Stimulated activated naive CD4-positive, alpha-beta T cell (primary cell): ENCODE measurements at regions not wholly inside any gene's neighbourhood (a gene's known extent, or its start where the extent isn't known, plus 50 kb on each side); places are given as distances from the start of the nearest gene placed in this dataset.
"Not testable (repeated sequence)": the region's sequence is repeated elsewhere in the genome, so short reads cannot be mapped to it uniquely, and the experiment has no call there.

Source experiments
- DNase-seq, 6 experiments: peaks; one replicate each; lab custom pipeline; 2025; lab: John Stamatoyannopoulos, UW

GRCh38 chr17:70278844-70279462 lies 109.6 kb downstream of the KCNJ2 start:
- no peak for DNase-seq

- DNase-seq = no peak
These were observed 117.1 kb downstream of the KCNJ2 start for GRCh38 chr17:70286391-70286790.

- no peak for DNase-seq
These were observed 119.4 kb downstream of the KCNJ2 start for GRCh38 chr17:70288540-70289290.

- DNase-seq = no peak
These were observed 121.4 kb downstream of the KCNJ2 start for GRCh38 chr17:70290770-70291169.

- no peak for DNase-seq
These were observed 123.0 kb downstream of the KCNJ2 start for GRCh38 chr17:70292366-70292765.

GRCh38 chr17:70293564-70294310 lies 124.4 kb downstream of the KCNJ2 start:
- DNase-seq = not testable (repeated sequence)

GRCh38 chr17:70295329-70295728 lies 126.0 kb downstream of the KCNJ2 start:
- no peak for DNase-seq

- no peak for DNase-seq
These were observed 126.4 kb downstream of the KCNJ2 start for GRCh38 chr17:70295731-70296130.

- DNase-seq = no peak
These were observed 127.1 kb downstream of the KCNJ2 start for GRCh38 chr17:70296456-70296855.

GRCh38 chr17:70297397-70297796 lies 128.1 kb downstream of the KCNJ2 start:
- no peak for DNase-seq

GRCh38 chr17:70298929-70299531 lies 129.7 kb downstream of the KCNJ2 start:
- DNase-seq = no peak

- DNase-seq = no peak
These were observed 138.3 kb downstream of the KCNJ2 start for GRCh38 chr17:70307430-70308225.

- DNase-seq = no peak
These were observed 139.3 kb downstream of the KCNJ2 start for GRCh38 chr17:70308618-70309017.

- DNase-seq = no peak
These were observed 140.9 kb downstream of the KCNJ2 start for GRCh38 chr17:70310221-70310672.

GRCh38 chr17:70313086-70313852 lies 143.9 kb downstream of the KCNJ2 start:
- DNase-seq = no peak

GRCh38 chr17:70314096-70314495 lies 144.8 kb downstream of the KCNJ2 start:
- DNase-seq = no peak

GRCh38 chr17:70314506-70314905 lies 145.2 kb downstream of the KCNJ2 start:
- no peak for DNase-seq

- DNase-seq = no peak
These were observed 148.1 kb downstream of the KCNJ2 start for GRCh38 chr17:70317421-70317820.

- DNase-seq = no peak
These were observed 148.7 kb downstream of the KCNJ2 start for GRCh38 chr17:70318051-70318450.

- DNase-seq = no peak
These were observed 150.2 kb downstream of the KCNJ2 start for GRCh38 chr17:70319516-70319915.
